ENCODE measurements at regions not wholly inside any gene's neighbourhood (a gene's known extent, or its start where the extent isn't known, plus 50 kb on each side); places are given as distances from the start of the nearest gene placed in this dataset.

DNA sequence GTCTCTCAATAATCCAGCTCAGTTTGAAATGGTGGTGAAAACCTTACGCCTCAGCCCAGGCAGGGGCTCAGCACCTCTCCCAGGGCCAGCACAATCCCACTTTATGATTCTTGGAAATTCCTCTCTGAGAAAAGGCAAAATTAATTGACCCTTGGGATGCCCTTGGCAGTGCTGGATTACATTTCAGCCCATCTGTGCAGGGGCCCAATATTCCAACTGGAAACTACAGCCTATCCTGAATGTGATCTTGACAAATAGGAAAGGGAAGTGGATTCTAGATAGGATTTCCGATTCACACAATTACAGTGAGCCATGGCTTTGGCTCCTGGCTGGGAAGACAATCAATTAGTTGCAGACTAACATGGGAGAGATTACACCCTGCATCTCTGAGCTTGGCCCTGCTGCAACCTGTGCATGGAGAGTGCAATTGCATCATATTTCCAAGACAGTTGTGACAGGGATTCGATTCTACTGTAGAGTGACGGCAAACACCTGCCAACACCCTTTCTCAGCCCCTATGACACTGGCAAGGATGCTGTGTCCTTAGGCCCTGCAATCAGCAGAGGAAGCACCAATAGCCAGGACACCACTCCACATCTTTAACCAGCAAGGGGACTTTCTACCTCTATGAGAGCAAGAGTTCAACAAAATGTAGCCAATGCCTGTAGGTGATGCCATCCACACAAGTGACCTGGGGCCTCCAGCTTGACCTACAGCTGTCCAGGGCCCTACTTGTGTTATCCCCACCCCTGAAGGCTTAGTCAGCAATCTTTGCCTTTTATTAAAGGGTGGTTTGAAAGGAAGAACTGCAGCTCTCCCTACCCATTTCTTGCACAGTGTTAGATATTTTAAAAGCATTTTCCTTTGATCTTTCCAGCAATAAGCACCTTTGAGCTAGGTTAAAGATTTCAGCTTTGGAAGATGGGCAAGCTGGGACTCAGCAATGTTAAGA lies 187.2 kb upstream of the HS6ST1 start:
- no peak overlapping the region for H3K4me3 ChIP-seq (ENCODE audit: low read depth, low read length)
- in situ Hi-C loops (cut with HindIII; ENCODE audit: low sequenced_read_pairs), result no loop called here
- TF ChIP-seq, protein P1, sequence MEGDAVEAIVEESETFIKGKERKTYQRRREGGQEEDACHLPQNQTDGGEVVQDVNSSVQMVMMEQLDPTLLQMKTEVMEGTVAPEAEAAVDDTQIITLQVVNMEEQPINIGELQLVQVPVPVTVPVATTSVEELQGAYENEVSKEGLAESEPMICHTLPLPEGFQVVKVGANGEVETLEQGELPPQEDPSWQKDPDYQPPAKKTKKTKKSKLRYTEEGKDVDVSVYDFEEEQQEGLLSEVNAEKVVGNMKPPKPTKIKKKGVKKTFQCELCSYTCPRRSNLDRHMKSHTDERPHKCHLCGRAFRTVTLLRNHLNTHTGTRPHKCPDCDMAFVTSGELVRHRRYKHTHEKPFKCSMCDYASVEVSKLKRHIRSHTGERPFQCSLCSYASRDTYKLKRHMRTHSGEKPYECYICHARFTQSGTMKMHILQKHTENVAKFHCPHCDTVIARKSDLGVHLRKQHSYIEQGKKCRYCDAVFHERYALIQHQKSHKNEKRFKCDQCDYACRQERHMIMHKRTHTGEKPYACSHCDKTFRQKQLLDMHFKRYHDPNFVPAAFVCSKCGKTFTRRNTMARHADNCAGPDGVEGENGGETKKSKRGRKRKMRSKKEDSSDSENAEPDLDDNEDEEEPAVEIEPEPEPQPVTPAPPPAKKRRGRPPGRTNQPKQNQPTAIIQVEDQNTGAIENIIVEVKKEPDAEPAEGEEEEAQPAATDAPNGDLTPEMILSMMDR (IDR thresholded peaks at IDR 0.05; ENCODE audit: low read depth, low read length), result no peak
- no peak for DNase-seq (ENCODE audit: low read depth, low spot score)

DNA sequence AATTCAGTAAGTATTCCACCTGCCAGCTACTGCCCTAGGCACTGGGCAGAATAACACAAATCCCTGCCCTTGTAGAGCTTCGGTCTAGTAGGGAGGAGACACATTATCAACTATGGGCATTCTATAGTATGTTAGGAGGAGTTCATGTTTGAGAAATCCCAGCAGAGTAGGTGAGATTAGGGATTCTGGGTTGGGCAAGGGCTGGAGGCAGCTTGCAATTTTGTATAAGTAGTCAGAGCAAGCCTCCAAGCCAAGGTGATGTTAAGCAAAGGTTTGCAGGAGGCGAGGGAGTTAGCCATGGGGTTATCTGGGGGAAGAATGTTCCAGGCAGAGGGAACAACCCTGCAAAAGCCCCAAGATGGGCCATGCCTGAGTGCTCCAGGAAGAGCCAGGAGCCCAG lies 187.9 kb upstream of the HS6ST1 start:
- DNase-seq (ENCODE audit: low read depth, low spot score), result no peak
- in situ Hi-C loops (cut with HindIII; ENCODE audit: low sequenced_read_pairs), result no loop called here
- TF ChIP-seq, protein P1 (IDR thresholded peaks at IDR 0.05; ENCODE audit: low read depth, low read length), result no peak
- H3K4me3 ChIP-seq (ENCODE audit: low read depth, low read length), result no peak overlapping the region

DNA sequence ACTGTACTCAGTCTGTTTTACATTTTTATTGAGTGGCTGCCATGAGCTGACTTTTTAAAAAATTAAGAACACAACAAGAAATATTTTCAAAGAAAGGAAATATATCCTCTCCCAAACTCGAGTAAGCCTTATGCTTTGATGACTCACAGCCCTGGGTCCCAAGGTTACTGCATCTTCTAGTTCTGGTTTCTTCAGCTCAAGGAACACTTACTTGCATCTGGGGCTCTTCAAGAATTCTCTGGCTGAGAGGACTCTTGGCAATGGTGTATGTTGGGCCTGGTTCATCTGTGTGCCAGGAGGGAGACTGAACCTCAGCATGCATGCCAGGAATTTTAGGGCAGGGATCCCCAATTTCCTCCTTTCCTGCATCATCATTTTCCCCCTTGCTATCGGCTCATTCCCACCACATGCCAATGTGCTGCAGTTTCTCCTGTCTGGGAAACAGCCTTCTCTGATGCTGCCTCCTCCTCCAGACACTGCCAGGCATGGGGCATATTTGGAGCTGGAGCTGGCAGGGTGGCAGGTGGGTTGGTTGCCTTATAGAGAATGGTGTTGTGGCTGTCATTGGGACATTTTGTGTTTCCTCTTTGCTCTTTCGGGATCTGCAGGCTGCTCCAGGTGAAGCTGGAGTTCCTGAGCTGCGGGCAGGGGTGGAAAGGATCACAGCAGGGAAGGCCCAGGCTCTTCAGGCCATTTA lies 192.2 kb upstream of the HS6ST1 start:
- in situ Hi-C loops (cut with HindIII; ENCODE audit: low sequenced_read_pairs), result no loop called here
- DNase-seq (ENCODE audit: low read depth, low spot score), result peak; percentile 29
- TF ChIP-seq, protein P1 (IDR thresholded peaks at IDR 0.05; ENCODE audit: low read depth, low read length), result no peak

DNA sequence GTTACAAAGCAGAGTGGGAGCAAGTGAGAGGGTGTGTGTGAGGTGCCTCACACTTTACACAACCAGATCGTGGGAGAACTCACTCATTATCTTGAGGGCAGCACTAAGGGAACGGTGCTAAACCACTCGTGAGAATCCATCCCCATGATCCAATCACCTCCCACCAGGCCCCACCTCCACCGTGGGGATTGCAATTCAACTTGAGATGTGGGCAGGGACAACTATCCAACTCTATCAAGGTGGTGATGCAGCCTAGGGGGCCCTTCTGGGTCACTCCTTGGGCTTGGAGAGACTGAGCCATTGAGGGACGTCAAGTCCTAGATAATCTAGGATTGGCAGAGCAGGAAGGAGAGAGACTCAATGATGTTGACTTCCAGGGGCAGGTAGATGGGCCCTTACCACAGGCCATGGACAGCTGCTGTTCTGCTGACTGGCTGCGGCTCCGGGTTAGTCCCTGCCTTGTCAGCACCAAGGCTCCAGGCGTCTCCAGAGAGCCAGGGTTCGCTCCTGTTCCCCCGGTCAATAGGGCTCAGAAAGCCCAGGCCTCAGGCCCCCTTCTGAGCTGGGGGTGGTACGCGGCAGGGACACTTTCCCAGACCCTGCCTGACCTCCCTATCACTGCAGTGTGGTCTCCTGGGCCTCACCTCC lies 193.2 kb upstream of the HS6ST1 start:
- TF ChIP-seq, protein P1 (IDR thresholded peaks at IDR 0.05; ENCODE audit: low read depth, low read length), result no peak
- in situ Hi-C loops (cut with HindIII; ENCODE audit: low sequenced_read_pairs), result no loop called here
- no peak overlapping the region for H3K4me3 ChIP-seq (ENCODE audit: low read depth, low read length)
- no peak for DNase-seq (ENCODE audit: low read depth, low spot score)

More for the DNA sequence above, 192.2 kb upstream of the HS6ST1 start:
- H3K4me3 ChIP-seq (ENCODE audit: low read depth, low read length), result no peak overlapping the region

DNA sequence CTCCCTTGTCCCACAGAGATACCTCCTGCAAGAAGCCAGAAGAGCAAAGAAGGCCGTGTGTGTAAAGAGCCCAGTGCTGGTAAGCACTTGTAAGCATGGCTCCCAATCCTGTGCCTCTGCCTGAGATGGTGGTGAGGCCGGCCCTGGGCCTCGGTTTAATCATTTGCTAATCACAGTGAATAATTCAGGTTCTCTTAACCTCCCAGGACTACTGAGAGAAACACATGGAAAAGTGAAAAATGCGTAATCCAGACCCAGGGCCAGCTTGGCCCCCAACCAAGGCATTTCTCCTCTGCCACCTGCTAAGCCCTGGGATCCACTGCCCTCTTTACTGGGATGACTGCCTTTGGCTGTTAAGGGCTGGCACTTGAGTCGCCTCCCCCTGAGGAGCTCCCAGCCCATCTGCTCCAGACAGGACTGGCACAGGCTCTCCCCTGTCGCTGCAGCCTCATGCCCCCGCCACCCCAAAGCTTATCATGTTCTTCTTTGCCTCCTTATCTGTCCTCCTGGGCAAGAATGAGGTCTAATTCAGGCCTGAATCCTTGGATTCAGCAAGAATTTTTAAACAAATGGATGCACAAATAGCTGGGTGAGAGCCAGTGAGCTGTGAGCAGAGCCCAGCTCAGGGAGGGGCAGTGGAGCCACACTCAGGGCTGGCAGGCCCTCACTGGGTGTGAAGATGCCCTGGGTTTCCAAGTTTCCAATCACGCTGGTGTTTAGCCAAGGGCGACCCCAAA lies 193.9 kb upstream of the HS6ST1 start:
- in situ Hi-C loops (cut with HindIII; ENCODE audit: low sequenced_read_pairs), result no loop called here
- no peak for DNase-seq (ENCODE audit: low read depth, low spot score)
- no peak overlapping the region for H3K4me3 ChIP-seq (ENCODE audit: low read depth, low read length)
- TF ChIP-seq, protein P1 (IDR thresholded peaks at IDR 0.05; ENCODE audit: low read depth, low read length), result no peak
